ENCODE measurements at regions not wholly inside any gene's neighbourhood (a gene's known extent, or its start where the extent isn't known, plus 50 kb on each side); places are given as distances from the start of the nearest gene placed in this dataset.

- DNase-seq (no peak), ATAC-seq (no peak)
- intact Hi-C loops (cut with DNase I, micrococcal nuclease) = no loop called here
These were observed 51.6 kb upstream of the PRDM8 start for GRCh38 chr4:80145739-80146138.

GRCh38 chr4:80144676-80145470 is 52.4 kb upstream of the PRDM8 start:
- intact Hi-C loops (cut with DNase I, micrococcal nuclease) = no loop called here
- Histone ChIP-seq H3K4me3 (no peak overlapping the region), H3K4me1 (ENCODE audit: low read depth) (no peaks in the 10 kb centered on the region), H3K36me3 (ENCODE audit: low read depth) (no peaks in the 10 kb centered on the region), H3K9me3 (no peaks in the 10 kb centered on the region)
- DNase-seq (no peak), ATAC-seq (no peak)
- TF ChIP-seq CTCF (IDR thresholded peaks at IDR 0.05) = no peak

More at GRCh38 chr4:80145739-80146138, 51.6 kb upstream of the PRDM8 start:
- H3K4me1 ChIP-seq (ENCODE audit: low read depth) = no peaks in the 10 kb centered on the region
- no peak overlapping the region for H3K4me3 ChIP-seq
- no peaks in the 10 kb centered on the region for H3K9me3 ChIP-seq
- TF ChIP-seq CTCF (IDR thresholded peaks at IDR 0.05) = no peak
- no peaks in the 10 kb centered on the region for H3K36me3 ChIP-seq (ENCODE audit: low read depth)

GRCh38 chr4:80143307-80143679 is 54.0 kb upstream of the PRDM8 start:
- DNase-seq (no peak), ATAC-seq (no peak)
- no peaks in the 10 kb centered on the region for H3K9me3 ChIP-seq
- intact Hi-C loops (cut with DNase I, micrococcal nuclease) = no loop called here
- TF ChIP-seq CTCF (IDR thresholded peaks at IDR 0.05) = no peak
- H3K4me1 ChIP-seq (ENCODE audit: low read depth) = no peaks in the 10 kb centered on the region
- no peaks in the 10 kb centered on the region for H3K36me3 ChIP-seq (ENCODE audit: low read depth)
- no peak overlapping the region for H3K4me3 ChIP-seq

- intact Hi-C loops (cut with DNase I, micrococcal nuclease) = no loop called here
- ATAC-seq (peak; percentile 43), DNase-seq (no peak)
- H3K9me3 ChIP-seq = no peaks in the 10 kb centered on the region
- no peak overlapping the region for H3K4me3 ChIP-seq
- no peaks in the 10 kb centered on the region for H3K36me3 ChIP-seq (ENCODE audit: low read depth)
- H3K4me1 ChIP-seq (ENCODE audit: low read depth) = no peaks in the 10 kb centered on the region
- TF ChIP-seq CTCF (IDR thresholded peaks at IDR 0.05) = no peak
These were observed 54.7 kb upstream of the PRDM8 start for GRCh38 chr4:80142394-80143306.

GRCh38 chr4:80141543-80141942 is 55.8 kb upstream of the PRDM8 start:
- Histone ChIP-seq H3K4me1 (ENCODE audit: low read depth) (no peaks in the 10 kb centered on the region), H3K36me3 (ENCODE audit: low read depth) (no peaks in the 10 kb centered on the region), H3K4me3 (no peak overlapping the region), H3K9me3 (no peaks in the 10 kb centered on the region)
- DNase-seq = no peak
- intact Hi-C loops (cut with DNase I, micrococcal nuclease) = no loop called here
- no peak for ATAC-seq
- TF ChIP-seq CTCF (IDR thresholded peaks at IDR 0.05) = no peak

All from mucosa of descending colon (tissue), 3 donors.